Non-pigmented ciliary epithelial cell (primary cell): ENCODE measurements at regions not wholly inside any gene's neighbourhood (a gene's known extent, or its start where the extent isn't known, plus 50 kb on each side); places are given as distances from the start of the nearest gene placed in this dataset.
"Not testable (repeated sequence)": the region's sequence is repeated elsewhere in the genome, so short reads cannot be mapped to it uniquely, and the experiment has no call there.

Source experiments
- DNase-seq: peaks from one replicate; pipeline ENCODE4 v3.0.0-alpha.2; 2010; ENCODE audit warnings: low read depth

DNA sequence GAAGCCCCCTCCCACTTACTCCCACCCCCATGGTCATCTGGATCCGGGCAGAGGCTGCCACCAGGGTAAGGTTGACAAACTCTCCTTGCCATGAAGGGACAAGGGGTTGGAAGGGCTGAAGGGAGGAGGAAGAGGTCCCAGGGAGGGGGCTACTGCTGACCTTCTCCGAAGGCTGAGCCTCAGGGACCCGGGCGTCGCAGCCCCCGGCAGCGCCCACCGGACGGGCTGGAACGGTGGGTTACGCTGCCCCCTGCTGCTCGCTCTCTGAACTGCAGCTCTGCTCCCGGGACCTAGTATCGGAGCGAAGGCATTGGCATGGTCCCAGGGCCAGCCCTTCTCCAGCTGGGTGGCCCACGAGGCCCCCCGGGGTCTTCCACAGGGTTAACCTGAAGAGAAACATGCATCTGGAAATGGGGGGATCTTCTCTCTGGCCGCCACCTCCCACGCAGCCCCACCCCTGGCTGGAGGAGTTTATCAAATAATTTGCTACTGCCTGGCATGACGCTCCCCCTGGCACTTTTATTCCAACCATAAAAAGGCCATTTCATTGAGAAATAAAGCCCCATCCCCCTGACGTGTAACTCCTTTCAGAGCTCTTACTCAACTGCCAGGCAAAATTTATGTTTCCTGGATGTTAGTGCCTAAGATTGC lies 70.4 kb upstream of the TARDBP start:
- no peak for DNase-seq

DNA sequence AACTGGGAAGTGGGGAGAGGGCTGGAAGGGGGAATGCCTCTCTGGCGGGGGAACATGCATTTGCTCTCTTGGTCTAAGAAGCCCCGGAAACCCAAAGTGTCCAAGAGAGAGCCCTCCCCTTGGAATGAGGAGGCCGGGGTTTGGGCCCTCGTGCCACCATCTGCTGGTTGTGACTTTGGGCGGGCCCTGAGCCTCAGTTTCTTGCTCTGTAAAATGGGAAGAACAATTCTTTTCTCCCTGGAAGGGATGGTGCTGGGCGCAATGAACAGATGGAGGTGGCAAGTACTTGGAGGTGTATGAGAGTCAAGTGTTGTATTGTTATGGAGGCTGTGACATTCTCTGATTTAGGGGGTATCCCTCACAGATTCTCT lies 69.9 kb upstream of the TARDBP start:
- no peak for DNase-seq

DNA sequence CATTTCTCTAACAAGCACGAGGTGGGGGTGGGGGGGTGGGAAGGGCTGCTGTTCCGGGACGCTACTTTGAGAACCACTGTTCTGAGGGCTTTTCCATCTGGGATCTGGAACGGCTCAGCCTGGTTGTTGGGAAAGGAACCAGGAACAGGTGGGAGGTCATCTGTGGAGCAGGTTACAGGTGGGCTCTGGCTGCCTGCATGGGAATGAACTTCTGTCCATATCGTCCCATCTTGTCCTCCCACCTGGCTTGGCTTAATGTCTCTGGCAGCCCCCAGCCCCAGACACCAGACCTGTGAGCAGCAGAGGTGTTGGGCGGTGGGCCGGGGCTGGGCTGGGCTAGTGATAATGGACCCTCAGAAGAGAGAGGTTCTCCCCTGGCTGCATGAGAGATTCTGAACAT lies 69.4 kb upstream of the TARDBP start:
- no peak for DNase-seq

DNA sequence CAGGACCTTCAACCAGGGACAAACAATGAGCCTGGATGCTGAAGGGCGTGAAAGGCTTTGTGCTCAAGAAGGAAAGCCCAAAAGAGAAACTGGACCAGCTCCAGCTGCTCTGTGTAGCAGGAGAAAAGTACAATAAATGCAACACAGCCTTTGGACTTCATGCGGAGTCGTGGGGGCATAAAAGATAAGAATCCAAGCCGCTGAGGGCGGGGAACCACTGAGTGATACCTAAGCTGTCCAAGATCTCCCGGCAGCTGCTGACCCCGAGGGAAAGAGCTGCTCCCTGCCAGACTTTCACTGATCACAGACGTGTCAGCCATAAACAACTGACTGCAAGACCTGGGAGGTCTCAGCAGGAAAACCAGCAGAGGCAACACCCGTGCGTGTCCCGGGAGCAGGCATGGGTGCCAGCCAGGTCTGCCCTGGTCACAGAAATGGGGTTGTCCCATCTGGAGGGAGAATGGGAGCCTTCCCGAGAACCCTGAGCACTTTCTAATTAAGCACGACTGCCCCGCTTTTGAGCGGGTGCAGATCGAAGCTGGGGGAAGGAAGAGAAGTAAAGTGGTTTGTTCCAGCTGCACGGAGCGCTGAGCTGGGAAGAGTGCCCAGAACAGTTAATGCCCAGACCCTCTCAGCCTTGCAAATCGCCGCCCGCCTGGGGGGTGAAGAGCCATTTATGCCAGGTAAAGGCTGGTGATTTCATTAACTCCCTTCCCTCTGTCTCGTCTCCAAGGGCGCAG lies 68.3 kb upstream of the TARDBP start:
- no peak for DNase-seq

DNA sequence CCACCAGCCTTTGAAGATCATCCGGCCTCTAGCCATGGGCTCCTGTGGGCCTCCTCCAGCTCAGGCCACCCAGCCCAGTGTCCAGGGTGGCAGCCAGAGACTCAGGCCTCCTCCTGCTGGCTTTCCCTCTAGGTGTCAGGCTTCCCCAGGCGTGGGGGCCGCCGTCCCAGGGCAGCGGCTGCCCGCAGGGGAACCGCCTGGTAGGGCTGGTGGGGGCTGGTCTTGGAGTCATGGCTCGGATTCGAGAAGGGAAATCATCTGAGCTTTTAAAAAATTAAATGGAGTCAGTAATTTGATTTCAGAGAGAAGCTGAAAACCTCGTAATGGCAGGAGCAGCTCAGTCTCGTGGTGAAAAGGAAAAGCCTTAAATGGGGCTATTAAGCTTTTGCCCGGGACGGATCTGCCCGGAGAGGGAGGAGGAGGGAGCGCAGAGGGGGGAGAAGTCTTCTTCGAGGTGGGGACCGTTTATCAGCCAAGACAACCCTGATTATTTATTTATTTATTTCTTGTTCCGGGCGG lies 66.4 kb upstream of the TARDBP start:
- no peak for DNase-seq

DNA sequence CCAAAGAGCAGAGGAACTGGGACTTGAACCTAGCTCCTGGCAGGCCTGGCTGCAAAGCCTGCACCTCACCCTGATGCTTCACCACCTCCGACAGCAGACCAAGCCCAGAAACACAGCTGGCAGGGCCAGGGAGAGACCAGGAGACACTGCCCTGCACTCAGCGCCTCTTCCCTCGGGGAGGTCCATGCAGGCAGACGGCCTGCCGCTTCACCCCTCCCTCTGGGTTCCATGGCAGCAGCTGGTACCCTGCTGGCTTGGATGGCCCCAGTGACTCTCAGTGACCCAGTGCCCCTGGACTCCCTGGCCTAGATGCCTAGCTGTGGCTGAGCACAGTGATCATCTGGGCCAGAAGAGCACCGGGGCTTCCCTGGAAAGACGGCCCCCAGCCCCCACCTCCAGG lies 65.3 kb upstream of the TARDBP start:
- no peak for DNase-seq

DNA sequence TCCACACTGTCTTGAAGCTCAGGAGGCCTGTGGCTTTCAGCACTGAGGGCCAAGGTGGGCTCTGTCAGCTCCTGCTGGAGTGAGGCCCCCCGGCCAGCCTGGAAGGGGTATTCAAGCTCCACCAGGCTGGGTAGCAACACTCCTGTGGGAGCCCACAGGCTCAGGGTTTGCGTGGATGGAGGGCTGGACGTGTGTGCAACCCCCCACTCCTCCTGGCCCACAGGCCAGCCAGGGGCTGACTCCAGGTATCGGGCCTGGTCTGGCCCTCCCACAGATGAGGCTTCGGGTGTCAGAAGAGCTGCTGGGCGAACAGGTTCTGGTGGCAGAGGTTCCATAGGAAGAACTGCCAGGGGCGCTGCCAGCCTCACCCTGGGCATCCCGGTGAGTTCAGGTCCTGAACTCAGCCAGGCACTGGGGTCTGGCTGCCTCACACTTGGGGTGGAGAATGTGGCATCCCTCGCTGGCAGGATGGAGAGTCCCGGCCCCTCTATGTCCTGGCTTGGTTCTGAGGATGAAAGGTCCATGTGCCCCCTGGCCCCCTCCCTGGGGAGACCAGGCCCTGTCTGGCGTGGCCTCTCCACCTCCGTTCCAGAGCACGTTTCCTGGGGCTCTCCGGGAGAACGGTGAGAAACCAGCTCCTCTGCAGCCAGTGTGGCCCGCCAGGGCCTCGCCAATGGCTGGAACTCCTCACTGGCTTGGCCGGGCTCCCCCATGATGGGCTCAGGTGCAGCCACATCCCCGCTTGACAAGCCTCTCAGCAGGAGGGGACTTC lies 64.6 kb upstream of the TARDBP start:
- no peak for DNase-seq

DNA sequence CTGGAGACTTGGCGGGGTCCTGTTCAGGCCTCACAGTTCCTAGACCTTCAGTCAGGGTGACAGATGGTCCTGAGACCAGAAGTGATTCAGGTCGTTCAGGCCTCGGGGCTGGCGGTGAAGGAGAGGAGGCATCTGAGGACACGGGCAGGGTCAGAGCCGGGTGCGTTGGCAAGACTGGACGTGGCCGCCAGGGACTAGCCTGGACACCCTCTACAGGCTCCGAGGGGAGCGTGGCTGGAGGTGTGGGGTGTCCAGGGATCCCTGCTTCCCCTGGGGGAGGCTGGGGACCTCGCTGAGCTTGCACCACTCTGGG lies 64.0 kb upstream of the TARDBP start:
- DNase-seq, result no peak

DNA sequence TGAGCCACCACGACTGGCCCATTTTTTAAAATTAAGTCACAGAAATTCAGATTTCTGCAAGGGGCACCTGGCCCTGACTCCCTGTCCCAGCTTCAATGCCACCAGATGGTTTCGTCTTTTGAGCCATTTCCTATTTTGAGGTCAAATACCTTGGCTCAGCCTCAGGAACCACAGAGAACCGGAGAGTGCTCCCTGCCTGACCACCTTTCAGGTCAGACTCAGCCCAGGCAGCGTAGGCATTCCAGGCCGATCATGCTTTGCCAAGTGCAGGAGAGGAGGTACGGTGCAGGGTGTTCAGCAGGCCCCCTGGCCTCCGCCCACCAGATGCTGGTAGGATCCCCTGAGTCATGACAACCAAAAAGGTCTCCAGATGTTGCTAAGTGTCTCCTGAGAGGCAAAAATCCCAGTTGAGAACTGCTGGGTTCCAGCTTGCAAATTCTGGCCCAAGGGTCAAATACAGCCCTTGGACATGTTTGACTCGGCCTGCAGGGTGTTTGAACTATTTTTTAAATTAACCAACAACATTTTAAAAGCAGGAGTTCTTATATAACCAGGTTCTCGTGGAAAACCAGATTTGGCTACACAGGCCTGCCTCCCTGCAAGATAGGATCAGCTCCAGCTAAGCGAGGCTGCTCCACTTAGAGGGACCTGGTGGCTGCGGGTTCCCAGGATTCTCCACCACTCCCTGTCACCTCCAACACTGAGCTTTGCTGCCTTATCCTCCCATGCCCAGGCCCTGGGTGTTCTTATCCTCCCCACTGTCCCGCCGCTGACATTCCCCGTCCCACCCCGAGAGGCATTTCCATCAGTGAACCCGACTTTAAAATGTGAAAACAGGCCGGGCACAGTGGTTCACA lies 61.9 kb upstream of the TARDBP start:
- DNase-seq, result no peak

DNA sequence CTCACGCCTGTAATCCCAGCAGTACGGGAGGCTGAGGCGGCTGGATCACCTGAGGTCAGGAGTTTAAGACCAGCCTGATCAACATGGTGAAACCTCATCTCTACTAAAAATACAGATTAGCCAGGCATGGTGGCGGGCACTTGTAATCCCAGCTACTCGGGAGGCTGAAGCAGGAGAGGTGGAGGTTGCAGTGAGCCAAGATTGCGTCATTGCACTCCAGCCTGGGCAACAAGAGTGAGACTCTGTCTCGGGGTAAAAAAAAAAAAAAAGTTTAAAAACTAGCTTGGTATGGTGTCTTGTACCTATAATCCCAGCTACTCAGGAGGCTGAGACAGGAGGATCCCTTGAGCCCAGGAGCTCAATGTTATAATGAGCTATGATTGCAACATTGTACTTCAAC lies 61.2 kb upstream of the TARDBP start:
- DNase-seq, result not testable (repeated sequence)

DNA sequence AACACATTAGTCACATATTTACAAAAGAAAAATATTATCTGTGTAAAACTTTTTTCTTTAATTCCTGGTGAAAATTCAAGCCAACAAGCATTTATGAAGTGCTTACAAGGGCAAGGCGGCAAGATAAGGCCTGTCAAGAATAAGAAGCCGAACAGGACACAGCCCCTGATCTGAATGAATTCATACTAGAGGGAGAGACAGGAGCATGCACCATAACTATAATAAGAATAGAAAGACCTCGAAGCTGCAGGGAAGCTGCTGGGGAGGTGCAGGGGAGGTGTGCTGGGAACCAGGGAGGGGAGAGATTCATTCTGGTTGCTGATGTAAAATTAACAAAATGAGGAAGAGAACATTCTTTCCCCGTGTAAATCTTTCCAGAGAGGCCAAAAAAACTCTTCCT lies 60.5 kb upstream of the TARDBP start:
- no peak for DNase-seq

DNA sequence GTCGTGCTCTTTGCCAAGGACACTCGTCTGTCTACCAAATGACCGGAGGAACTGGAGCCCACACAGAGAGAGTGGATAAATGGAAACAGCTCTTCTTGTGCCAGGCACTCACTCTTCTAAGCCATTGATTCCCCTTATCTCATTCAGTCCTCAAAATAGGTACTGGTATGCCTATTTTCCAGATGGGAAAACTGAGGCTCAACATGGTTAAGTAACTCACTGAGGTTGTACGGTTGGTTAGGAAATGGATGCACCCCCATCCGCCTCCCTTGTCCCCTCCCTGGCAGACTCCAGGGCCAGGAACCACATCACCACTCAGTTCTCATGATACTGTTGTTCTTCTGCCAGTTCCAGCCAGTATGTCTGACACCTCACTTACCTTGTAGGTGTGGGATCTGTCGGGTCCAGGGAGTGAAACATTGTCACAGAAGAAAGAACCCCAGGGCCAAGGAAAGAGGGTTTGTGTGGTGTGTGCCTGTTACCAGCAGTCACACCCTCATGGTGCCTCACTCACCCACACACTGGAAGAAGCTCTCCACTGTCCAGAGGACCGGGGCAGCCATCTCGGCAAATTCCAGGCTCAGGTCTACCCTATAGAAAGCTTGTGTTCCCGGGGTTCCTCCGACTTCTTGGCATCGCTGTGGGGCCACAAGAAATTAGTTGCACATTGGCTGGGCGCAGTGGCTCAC lies 58.8 kb upstream of the TARDBP start:
- no peak for DNase-seq

DNA sequence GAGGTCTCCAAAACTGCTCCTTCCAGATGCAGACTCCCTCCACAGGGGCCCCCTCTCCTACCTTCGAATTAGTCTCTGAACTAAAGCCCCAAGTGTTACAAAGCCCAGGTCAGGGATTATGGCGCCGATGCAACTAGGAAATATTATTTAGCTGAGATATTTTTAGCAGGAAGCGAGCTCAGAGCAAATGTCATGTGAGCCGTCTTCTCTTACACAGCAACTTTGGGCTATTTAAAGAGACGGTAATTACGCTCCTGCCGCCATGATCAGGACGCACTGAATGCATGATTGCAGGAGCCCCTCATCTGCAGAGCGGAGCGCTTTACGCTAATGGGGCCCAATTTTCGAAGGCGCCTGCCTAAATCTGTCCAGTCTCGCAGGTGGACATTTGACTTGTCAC lies 55.3 kb upstream of the TARDBP start:
- no peak for DNase-seq

DNA sequence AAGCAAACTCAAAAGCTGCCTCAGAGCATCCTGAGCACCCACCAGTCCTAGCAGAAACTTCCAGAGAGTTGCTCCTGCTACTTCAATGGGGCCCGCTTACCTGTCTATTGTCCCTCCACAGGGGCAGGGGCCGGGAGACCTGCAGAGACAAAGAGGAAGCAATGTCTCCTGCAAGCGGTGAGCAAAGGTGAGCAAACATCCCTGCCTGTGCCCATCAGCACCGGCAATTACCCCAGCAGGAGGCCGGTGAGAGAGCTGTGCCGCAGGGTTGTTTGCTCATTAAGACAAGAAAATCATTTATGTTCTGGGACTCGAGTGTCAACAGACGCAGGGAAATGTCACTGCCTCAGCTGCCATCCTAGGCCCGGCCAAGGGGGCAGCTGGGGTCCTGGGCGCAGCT lies 53.8 kb upstream of the TARDBP start:
- no peak for DNase-seq

DNA sequence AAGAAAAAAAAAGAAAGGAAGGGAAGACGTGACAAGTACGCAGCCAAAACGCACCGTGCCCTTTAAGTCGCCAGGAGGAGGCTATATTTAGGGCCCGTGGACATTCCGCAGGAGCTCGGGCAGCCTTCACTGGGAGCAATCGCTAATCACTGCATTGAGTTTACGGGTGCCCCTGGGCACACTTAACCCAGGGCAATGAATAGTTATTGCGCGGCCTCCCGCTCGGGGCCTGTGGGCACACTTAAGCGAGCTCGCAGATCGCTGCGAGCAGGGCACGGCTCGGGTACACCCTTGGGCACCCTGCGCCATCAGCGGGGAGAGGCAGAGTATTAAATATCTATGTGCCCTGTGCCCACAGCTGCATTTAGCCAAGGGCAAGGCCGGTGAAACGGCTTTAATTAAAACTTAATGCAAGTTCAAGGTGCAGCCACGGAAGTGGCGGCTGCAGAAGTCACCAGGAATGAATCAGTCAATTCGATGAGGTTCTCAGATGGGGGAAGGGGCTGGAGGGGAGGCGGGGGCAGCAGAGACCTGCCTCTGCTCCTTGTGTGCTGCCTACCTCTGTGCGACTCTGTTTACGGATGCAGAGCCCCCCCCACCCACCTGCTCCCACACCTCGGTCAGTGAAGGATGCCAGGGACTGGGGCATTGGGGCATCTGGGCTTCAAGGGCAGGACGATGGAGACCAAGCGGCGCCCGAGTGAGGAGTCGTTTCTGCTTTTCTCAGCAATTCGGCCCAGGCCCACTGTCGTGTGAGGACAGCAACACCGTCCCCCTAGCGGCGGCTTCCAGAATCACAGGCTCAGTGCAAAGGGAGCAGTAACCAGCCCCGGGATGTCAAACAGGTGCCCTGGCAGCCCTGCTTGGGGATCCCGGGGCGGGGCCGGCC lies 51.8 kb upstream of the TARDBP start:
- DNase-seq, result no peak

DNA sequence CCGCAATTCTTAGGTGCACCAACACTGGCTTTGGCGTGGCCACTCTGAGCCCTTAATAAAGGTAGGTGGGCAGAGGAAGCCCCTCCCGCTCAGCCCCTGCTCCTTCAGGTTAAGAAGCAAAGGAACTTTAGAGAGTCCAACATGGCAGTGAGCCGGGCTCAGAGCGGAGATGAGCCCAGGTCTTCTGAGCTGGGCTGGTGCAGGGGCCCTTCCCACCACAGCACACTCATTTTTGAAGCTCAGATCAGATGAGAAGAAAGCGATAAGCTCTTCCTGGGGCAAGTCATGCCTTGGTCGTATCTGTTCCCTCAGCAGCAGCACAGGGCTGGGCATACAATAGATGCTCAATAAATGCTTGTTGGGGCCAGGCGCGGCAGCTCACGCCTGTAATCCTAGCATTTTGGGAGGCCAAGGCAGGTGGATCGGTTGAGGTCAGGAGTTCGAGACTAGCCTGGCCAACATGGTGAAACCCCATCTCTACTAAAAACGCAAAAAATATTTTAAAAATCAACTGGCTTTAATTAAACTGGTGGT lies 51.1 kb upstream of the TARDBP start:
- no peak for DNase-seq

DNA sequence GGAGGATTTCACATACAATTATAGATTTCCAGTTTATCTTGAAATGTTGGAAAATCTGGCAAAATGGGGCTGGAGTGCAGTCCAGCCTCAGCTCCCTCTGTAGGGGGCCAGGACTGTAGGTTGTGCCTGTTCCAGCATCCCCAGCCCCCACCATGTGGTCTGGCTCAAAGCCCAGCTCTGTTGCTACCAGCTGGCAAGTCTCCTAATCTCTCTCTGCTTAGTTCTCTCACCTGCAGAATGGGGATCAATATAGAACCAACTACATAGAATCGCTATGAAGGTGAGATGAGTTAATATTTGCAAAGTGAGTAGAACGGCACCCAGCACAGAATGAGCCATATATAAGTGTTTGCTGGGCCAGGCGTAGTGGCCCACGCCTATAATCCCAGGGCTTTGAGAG lies 50.0 kb upstream of the TARDBP start:
- DNase-seq, result no peak
